Erythroblast (primary cell): ENCODE measurements at regions not wholly inside any gene's neighbourhood (a gene's known extent, or its start where the extent isn't known, plus 50 kb on each side); places are given as distances from the start of the nearest gene placed in this dataset.

ENCODE experiments used
- GATA1 ChIP-seq: IDR thresholded peaks from 2 replicates; pipeline ENCODE4 v1.6.1; 2011; ENCODE audit warnings: low read depth, mild to moderate bottlenecking, control low read depth, low read length, moderate library complexity
- POLR2A ChIP-seq: IDR thresholded peaks from 2 replicates; pipeline ENCODE4 v1.6.1; 2011; ENCODE audit warnings: mild to moderate bottlenecking, low read length

DNA sequence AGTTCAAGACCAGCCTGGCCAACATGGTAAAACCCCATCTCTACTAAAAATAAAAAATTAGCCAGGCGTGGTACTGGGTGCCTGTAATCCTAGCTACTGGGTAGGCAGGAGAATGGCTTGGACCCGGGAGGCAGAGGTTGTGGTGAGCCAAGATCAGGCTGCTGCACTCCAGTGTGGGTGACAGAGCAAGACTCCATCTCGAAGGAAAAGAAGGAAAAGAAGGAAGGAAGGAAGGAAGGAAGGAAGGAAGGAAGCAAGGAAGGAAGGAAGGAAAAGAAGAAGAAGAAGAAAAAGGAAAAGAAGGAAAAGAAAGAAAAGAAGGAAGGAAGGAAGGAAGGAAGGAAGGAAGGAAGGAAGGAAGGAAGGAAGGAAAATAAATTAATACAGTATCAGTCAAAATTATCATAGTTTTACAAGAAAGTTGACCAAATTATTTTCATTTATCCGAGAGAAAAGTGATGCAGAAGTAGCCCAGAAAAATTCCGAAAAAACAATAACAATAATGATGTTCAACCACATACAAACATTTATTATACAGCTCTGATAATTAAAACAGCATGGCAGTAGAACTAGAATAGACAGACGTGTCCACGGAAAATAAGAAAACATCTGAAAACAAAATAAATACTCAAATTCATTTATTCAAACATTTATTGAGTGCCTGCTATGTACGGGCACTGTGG is 292.4 kb upstream of the MKLN1 start:
- TF ChIP-seq POLR2A: no peak
- no peak for TF ChIP-seq GATA1
